ENCODE measurements at regions not wholly inside any gene's neighbourhood (a gene's known extent, or its start where the extent isn't known, plus 50 kb on each side); places are given as distances from the start of the nearest gene placed in this dataset.

GRCh38 chr1:168381850-168382249, 101.2 kb downstream of the TBX19 start:
- H3K27me3 ChIP-seq = no peaks in the 10 kb centered on the region
- no peak overlapping the region for H3K27ac ChIP-seq
- no peaks in the 10 kb centered on the region for H3K9me3 ChIP-seq

GRCh38 chr1:168380945-168381344, 100.3 kb downstream of the TBX19 start:
- TF ChIP-seq POLR2A (IDR thresholded peaks at IDR 0.05) = no peak
- no peak for TF ChIP-seq CTCF (IDR thresholded peaks at IDR 0.05)
- Histone ChIP-seq H3K9me3 (no peaks in the 10 kb centered on the region), H3K27me3 (no peaks in the 10 kb centered on the region), H3K4me3 (no peak overlapping the region), H3K36me3 (no peaks in the 10 kb centered on the region), H3K27ac (no peak overlapping the region), H3K4me1 (no peaks in the 10 kb centered on the region)
- DNase-seq = no peak

More at GRCh38 chr1:168381850-168382249, 101.2 kb downstream of the TBX19 start:
- H3K36me3 ChIP-seq = no peaks in the 10 kb centered on the region
- TF ChIP-seq CTCF (IDR thresholded peaks at IDR 0.05) (no peak), POLR2A (IDR thresholded peaks at IDR 0.05) (no peak)
- no peak for DNase-seq
- H3K4me3 ChIP-seq = no peak overlapping the region
- H3K4me1 ChIP-seq = no peaks in the 10 kb centered on the region

- Histone ChIP-seq H3K9me3 (no peaks in the 10 kb centered on the region), H3K4me1 (peaks cover 0 to 3% (median 0%) of the 10 kb centered on the region in 4 donors), H3K27ac (no peak overlapping the region), H3K36me3 (no peaks in the 10 kb centered on the region), H3K4me3 (no peak overlapping the region), H3K27me3 (no peaks in the 10 kb centered on the region)
- DNase-seq = no peak
- TF ChIP-seq CTCF (IDR thresholded peaks at IDR 0.05) (no peak), POLR2A (IDR thresholded peaks at IDR 0.05) (no peak)
Observed at GRCh38 chr1:168379104-168379860, 98.6 kb downstream of the TBX19 start.

GRCh38 chr1:168375566-168376300, 95.1 kb downstream of the TBX19 start:
- TF ChIP-seq POLR2A (IDR thresholded peaks at IDR 0.05) (no peak), CTCF (IDR thresholded peaks at IDR 0.05) (no peak)
- Histone ChIP-seq H3K4me3 (no peak overlapping the region), H3K36me3 (no peaks in the 10 kb centered on the region), H3K27ac (no peak overlapping the region), H3K4me1 (peaks cover 0 to 3% (median 0%) of the 10 kb centered on the region in 4 donors), H3K27me3 (no peaks in the 10 kb centered on the region), H3K9me3 (no peaks in the 10 kb centered on the region)
- DNase-seq = no peak

- Histone ChIP-seq H3K27ac (no peak overlapping the region), H3K27me3 (no peaks in the 10 kb centered on the region), H3K9me3 (no peaks in the 10 kb centered on the region), H3K4me3 (no peak overlapping the region), H3K4me1 (peaks cover 0 to 3% (median 0%) of the 10 kb centered on the region in 4 donors), H3K36me3 (no peaks in the 10 kb centered on the region)
- no peak for TF ChIP-seq CTCF (IDR thresholded peaks at IDR 0.05)
- TF ChIP-seq POLR2A (IDR thresholded peaks at IDR 0.05) = no peak
- DNase-seq = no peak
Observed at GRCh38 chr1:168374566-168374965, 93.9 kb downstream of the TBX19 start.

Measured in Peyer's patch (tissue), 4 donors.